Activated naive CD4-positive, alpha-beta T cell treated with anti-CD3 and anti-CD28 coated beads for 36 hours (primary cell): ENCODE measurements at regions not wholly inside any gene's neighbourhood (a gene's known extent, or its start where the extent isn't known, plus 50 kb on each side); places are given as distances from the start of the nearest gene placed in this dataset.

Source experiments
- CTCF ChIA-PET: fragments of 350-600 bp; sonication (Branson Sonifier 250); formaldehyde crosslinking; loops from one replicate; lab custom pipeline; 2021; ENCODE audit warnings: antibody characterized with exemption; lab: Charles Lee
- DNase-seq: peaks from one replicate; pipeline ENCODE4 v3.0.0-alpha.2; 2020
- H3K27ac Mint-ChIP-seq: one replicate; pipeline ENCODE4 v1.8.0; 2021; ENCODE audit warnings: mild to moderate bottlenecking, mixed read lengths
- H3K27me3 Mint-ChIP-seq: one replicate; pipeline ENCODE4 v1.8.0; 2021; ENCODE audit warnings: low read depth, mixed read lengths
- H3K36me3 Mint-ChIP-seq: one replicate; pipeline ENCODE4 v1.8.0; 2021; ENCODE audit warnings: low read depth, mixed read lengths
- H3K4me1 Mint-ChIP-seq: one replicate; pipeline ENCODE4 v1.8.0; 2021; ENCODE audit warnings: low read depth, mixed read lengths
- H3K4me3 Mint-ChIP-seq: one replicate; pipeline ENCODE4 v1.8.0; 2021; ENCODE audit warnings: mild to moderate bottlenecking, moderate library complexity, mixed read lengths
- H3K9me3 Mint-ChIP-seq: one replicate; pipeline ENCODE4 v1.8.0; 2021; ENCODE audit warnings: mixed read lengths
- intact Hi-C: fragments of 100-400 bp; cut with micrococcal nuclease; formaldehyde crosslinking; loops from one replicate; pipeline ENCODE4 v1.15.1; 2023

DNA sequence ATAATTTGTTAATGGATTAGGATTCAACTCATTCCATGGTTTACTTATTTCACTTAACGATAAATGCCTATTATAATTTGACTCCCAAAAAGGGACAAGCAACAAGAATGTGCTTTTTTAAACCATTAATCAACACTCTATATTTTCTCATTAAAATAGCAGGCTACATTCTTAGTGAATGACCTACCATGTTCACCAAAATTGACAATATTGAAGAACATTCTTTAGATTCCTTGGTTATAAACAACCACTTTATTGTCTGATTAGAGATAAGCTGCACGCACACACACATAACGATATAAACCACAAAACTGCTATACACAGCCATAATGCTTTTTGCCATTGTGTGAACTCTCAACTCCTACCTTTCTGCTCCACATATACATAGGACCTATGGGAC, 75.4 kb upstream of the LRRC7 start:
- H3K27ac Mint-ChIP-seq: no peak overlapping the region
- CTCF ChIA-PET: no interaction called here

DNA sequence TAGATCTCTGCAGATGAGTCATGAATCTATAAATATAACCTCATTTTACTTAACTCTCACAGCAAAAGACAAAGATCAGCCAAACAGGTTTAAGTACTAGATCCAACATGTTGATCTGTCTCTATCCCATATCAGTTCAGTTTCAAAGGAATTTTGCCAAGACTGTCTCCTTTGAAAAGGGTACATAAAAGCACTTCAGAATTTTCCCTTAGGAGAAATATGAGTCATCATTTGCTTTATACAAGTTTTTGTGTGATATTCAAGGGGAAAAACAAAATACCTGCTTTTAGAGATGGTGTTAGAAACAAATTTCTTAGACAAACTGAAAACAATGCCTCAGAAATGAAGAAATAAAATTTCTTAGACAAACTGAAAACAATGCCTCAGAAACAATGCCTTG, 73.5 kb upstream of the LRRC7 start:
- intact Hi-C loops: no loop called here
- Mint-ChIP-seq H3K4me1 (no peaks in the 10 kb centered on the region), H3K27ac (no peak overlapping the region), H3K9me3 (peaks cover 5% of the 10 kb centered on the region), H3K36me3 (no peaks in the 10 kb centered on the region), H3K4me3 (no peak overlapping the region), H3K27me3 (no peaks in the 10 kb centered on the region)
- no peak for DNase-seq
- CTCF ChIA-PET: interaction anchor here (0.6 kb wide), 1 partner anchor 1307 kb away, joined by 3 read pairs; no protein-coding TSS in a partner anchor

More for the DNA sequence above, 75.4 kb upstream of the LRRC7 start:
- no peak for DNase-seq
- Mint-ChIP-seq H3K36me3 (no peaks in the 10 kb centered on the region), H3K4me3 (no peak overlapping the region), H3K4me1 (no peaks in the 10 kb centered on the region), H3K27me3 (no peaks in the 10 kb centered on the region), H3K9me3 (peaks cover 7% of the 10 kb centered on the region)
- intact Hi-C loops: no loop called here

DNA sequence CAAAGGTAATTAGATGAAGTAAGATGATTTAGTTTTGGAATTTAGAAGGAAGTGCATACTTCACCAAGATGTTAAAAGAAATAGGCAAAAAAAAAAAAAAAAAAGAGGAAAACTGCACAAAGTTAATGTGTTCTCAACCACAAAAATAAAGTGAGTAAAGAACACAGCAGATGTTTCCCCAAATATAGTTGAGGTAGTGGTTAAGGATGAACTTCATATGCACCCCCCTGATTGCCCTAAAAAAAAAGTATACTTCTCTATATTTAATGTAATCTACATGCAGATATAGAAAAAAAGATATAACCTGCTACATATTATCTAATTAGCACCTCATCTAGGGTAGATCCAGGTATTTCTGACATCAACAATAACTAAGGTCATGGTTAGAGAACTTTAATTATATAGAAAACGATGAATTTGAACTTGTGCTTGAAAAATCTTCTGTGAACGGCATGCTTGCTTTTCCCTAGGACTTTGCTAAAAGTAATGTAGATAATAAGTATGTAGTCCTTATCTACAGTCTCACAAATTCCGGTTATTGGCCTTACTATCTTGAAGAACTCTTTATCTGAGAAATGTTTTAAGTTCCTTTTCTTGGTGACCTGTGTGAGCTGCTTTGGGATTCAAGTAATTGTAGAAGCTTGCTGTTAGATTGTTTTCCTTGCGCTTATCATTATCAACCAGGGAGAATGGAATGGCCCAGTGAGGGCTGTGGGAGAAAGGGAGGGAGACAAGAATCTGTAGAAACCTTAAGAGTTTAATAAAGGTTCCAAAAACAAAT, 70.1 kb upstream of the LRRC7 start:
- H3K4me3 Mint-ChIP-seq: no peak overlapping the region
- H3K9me3 Mint-ChIP-seq: peaks cover 2% of the 10 kb centered on the region
- no peak overlapping the region for H3K27ac Mint-ChIP-seq
- H3K27me3 Mint-ChIP-seq: no peaks in the 10 kb centered on the region
- no peaks in the 10 kb centered on the region for H3K36me3 Mint-ChIP-seq
- no peaks in the 10 kb centered on the region for H3K4me1 Mint-ChIP-seq
- intact Hi-C loops: no loop called here
- CTCF ChIA-PET: no interaction called here
- DNase-seq: no peak

DNA sequence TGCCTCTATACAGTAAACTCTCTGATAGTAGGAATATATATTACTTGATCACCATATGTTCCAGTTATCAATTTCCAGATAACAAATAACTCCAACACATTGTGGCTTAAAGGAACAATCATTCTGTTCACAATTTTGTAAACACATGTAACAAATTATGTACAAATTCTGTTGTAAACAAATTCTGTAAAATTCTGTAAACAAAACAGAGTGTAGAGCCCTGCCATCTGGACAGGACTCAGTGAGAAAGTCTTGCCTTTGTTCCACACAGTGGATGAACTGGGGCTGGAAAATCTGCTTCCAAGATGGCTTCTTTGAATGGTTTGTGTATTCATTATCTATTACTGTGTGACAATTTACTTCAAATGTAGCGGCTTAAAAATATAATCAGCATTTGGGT, 69.0 kb upstream of the LRRC7 start:
- Mint-ChIP-seq H3K36me3 (no peaks in the 10 kb centered on the region), H3K27ac (no peak overlapping the region), H3K27me3 (no peaks in the 10 kb centered on the region), H3K9me3 (peaks cover 2% of the 10 kb centered on the region), H3K4me1 (no peaks in the 10 kb centered on the region), H3K4me3 (no peak overlapping the region)
- CTCF ChIA-PET: no interaction called here
- intact Hi-C loops: no loop called here
- no peak for DNase-seq

DNA sequence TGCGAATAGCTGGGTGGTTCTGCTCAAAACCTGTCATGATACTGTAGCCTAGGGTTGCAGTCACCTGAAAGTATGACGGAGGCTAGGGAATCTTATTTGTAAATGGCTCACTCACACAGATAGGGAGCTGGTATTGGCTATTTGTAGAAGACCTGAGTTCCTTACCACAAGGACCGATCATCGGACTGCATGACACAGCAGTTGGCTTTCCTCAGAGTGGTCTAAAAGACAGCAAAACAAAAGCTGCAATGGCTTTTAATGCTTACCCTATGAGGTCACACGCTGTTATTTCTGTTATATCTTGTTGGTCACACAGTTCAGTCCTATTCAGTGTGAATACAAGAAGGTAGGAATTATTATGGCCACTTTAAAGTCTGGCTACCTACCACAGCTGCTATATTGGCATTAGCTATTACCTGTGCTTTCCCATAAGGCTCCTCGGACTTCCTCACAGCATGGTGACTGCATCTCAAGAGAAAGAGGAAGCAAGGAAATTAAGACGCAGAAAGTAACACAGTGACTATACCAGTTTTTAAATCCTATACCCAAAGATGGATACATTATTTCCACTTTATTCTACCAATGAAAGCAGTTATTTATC, 68.4 kb upstream of the LRRC7 start:
- Mint-ChIP-seq H3K9me3 (peaks cover 2% of the 10 kb centered on the region), H3K27ac (no peak overlapping the region), H3K36me3 (no peaks in the 10 kb centered on the region), H3K4me3 (no peak overlapping the region), H3K4me1 (no peaks in the 10 kb centered on the region), H3K27me3 (no peaks in the 10 kb centered on the region)
- CTCF ChIA-PET: no interaction called here
- DNase-seq: no peak
- intact Hi-C loops: no loop called here

DNA sequence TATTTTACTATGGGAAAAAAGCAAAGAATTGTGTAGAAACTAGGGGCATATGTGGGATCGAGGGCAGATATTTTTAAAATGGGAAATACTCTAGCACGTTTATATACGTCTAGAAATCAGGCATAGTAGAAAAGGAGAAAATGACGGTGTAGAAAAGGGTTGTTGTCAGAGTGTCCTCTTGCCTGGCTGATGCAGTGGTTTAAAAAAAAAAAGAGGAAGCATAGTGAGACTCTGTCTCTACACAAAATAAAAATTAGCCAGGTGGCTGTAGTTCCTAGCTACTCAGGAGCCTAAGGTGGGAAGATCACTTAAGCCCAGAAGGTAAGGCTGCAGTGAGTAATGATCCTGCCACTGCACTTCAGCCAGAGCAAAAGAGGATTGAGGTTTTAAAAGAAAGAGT, 64.7 kb upstream of the LRRC7 start:
- no peaks in the 10 kb centered on the region for H3K27me3 Mint-ChIP-seq
- CTCF ChIA-PET: no interaction called here
- intact Hi-C loops: no loop called here
- no peak overlapping the region for H3K4me3 Mint-ChIP-seq
- H3K4me1 Mint-ChIP-seq: no peaks in the 10 kb centered on the region
- H3K9me3 Mint-ChIP-seq: peaks cover 2% of the 10 kb centered on the region
- no peaks in the 10 kb centered on the region for H3K36me3 Mint-ChIP-seq
- no peak overlapping the region for H3K27ac Mint-ChIP-seq
- no peak for DNase-seq

DNA sequence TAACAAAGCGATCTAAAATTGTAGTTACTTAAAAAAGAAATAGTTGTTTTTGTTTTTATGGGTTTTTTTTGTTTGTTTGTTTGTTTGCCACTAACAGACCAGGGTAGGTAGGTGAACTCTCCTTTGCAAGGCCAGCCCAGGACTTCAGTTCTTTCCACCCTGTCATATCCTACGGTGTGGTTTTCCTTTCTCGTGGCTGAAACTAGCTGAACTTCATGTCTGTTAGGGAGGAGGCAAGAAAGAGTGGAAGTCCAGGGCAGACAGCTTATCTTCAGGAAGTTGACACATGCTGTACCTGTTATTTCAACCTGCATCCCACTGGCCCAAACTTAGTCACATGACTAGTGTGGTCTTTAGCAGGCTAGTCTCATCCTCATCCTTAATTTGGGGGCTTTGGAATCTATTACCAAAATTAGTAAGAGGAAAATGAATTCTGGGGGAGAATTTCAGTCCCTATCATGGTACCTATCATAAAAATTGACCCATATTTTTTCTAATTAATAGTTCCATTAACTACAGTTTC, 62.9 kb upstream of the LRRC7 start:
- H3K4me3 Mint-ChIP-seq: no peak overlapping the region
- CTCF ChIA-PET: no interaction called here
- H3K9me3 Mint-ChIP-seq: peaks cover 2% of the 10 kb centered on the region
- H3K27me3 Mint-ChIP-seq: no peaks in the 10 kb centered on the region
- intact Hi-C loops: no loop called here
- no peak for DNase-seq
- no peaks in the 10 kb centered on the region for H3K36me3 Mint-ChIP-seq
- no peak overlapping the region for H3K27ac Mint-ChIP-seq
- no peaks in the 10 kb centered on the region for H3K4me1 Mint-ChIP-seq

DNA sequence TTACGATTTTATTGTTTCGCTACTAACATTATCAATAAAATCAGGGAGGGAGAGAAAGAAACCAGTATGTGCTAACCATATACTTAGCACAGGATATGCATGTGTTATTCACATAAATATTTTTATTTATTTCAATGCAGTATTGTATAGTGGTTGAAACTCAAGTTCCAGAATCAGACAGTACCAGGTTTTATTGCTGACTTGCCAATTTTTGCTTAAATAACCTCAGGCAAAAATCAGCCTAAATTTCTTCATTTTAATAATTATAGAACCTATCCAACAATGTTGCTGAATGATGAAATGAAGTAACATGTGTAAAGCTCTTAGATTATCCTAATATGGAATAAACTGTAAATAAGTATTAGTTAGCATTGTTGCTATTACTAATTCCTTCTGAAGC, 61.4 kb upstream of the LRRC7 start:
- H3K27me3 Mint-ChIP-seq: no peaks in the 10 kb centered on the region
- no peak for DNase-seq
- no peak overlapping the region for H3K4me3 Mint-ChIP-seq
- H3K9me3 Mint-ChIP-seq: peaks cover 2% of the 10 kb centered on the region
- H3K4me1 Mint-ChIP-seq: no peaks in the 10 kb centered on the region
- H3K27ac Mint-ChIP-seq: no peak overlapping the region
- H3K36me3 Mint-ChIP-seq: no peaks in the 10 kb centered on the region
- intact Hi-C loops: no loop called here
- CTCF ChIA-PET: no interaction called here

DNA sequence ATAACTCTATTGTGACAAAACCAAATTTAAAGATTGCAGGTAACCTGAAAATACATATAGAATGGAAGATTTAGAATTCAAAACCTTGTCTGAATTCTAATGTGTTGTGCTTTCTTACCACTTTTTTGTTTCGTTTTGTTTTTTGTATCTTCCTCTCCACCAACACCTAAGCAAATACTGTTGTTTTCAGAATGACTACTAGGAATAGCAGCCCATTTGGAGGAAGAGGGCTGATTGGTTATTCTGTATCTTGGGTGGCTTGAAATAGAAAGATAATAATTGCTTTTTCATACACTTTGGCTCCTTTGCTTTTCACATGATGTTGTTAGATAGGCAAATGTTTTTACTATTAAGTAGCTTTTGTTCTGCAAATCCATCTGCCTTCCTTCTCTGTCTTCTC, 61.0 kb upstream of the LRRC7 start:
- CTCF ChIA-PET: no interaction called here
- no peaks in the 10 kb centered on the region for H3K36me3 Mint-ChIP-seq
- no peaks in the 10 kb centered on the region for H3K27me3 Mint-ChIP-seq
- H3K9me3 Mint-ChIP-seq: peaks cover 2% of the 10 kb centered on the region
- no peak overlapping the region for H3K27ac Mint-ChIP-seq
- H3K4me3 Mint-ChIP-seq: no peak overlapping the region
- no peaks in the 10 kb centered on the region for H3K4me1 Mint-ChIP-seq
- intact Hi-C loops: no loop called here
- DNase-seq: no peak

DNA sequence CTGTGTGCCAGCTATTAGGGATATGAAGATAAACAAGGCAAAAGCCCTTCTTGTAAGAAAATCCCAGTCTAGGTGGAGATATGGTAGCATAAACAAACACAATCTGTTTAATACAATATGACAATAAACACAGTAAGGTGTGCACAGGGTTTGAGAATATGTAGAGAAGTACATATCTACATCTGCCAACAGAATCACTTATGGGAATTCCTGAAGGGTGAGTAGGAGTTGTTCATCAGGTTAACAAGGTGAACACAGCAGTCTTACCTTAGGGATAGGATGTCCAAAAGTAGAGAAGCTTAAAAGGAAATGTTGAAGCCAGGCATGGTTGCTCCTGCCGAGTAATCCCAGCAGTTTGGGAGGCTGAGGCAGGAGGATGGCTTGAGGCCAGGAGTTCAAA, 57.7 kb upstream of the LRRC7 start:
- DNase-seq: no peak
- no peaks in the 10 kb centered on the region for H3K4me1 Mint-ChIP-seq
- H3K4me3 Mint-ChIP-seq: no peak overlapping the region
- H3K36me3 Mint-ChIP-seq: no peaks in the 10 kb centered on the region
- H3K27ac Mint-ChIP-seq: no peak overlapping the region
- intact Hi-C loops: no loop called here
- peaks cover 2% of the 10 kb centered on the region for H3K9me3 Mint-ChIP-seq
- CTCF ChIA-PET: no interaction called here
- no peaks in the 10 kb centered on the region for H3K27me3 Mint-ChIP-seq

DNA sequence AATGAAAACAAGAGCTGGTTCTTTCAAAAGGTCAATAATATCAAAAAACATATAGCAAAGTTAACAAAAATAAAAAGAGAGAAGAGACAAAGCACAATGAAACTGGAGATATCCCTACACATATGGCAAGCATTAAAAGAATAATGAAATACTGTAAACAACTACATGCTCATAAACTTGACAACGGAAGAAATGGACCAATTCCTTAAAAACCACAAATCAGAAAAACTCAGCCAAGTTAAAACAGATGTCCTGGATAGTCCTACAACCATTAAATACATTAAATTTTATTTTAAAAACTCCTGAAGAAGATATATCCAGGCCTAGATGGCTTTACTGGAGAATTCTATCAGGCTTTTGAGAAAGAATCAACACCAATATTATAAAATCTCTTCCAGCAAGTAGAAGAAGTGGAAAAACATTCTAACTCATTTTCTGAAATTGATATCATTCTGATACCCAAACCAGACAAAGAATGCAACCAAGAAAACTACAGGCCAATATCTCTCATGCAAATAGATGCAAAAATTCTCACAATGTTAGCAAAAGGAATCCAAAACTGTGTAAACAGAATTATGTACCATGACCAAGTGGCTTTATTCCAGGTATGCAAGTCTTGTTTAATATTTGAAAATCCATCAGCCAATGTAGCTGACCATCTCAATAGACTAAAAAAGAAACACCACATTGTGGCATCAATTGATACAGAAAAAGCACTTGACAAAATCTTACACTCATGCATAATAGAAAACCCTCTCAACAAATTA, 56.1 kb upstream of the LRRC7 start:
- H3K27me3 Mint-ChIP-seq: no peaks in the 10 kb centered on the region
- DNase-seq: no peak
- H3K36me3 Mint-ChIP-seq: no peaks in the 10 kb centered on the region
- no peaks in the 10 kb centered on the region for H3K4me1 Mint-ChIP-seq
- H3K4me3 Mint-ChIP-seq: no peak overlapping the region
- intact Hi-C loops: no loop called here
- peaks cover 5% of the 10 kb centered on the region for H3K9me3 Mint-ChIP-seq
- H3K27ac Mint-ChIP-seq: no peak overlapping the region
- CTCF ChIA-PET: no interaction called here

DNA sequence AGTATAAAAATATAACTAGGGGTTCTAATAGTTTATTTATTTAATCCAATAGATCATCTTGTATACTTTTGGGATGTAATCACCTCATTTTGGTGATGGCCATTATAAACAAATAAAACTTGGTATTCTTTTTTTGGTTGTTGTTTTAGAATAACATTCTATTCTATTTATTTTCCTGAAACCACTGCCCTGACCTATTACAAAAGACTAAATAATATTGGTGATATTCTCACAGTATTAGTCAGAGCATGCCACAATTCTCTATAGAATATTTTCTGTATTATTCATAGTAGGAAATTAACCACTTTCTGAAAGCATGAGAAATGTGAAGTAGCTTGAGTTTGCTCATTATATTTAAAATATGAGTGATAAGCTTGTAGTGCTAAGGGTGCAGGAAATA, 54.1 kb upstream of the LRRC7 start:
- intact Hi-C loops: no loop called here
- H3K4me1 Mint-ChIP-seq: no peaks in the 10 kb centered on the region
- no peak for DNase-seq
- H3K36me3 Mint-ChIP-seq: no peaks in the 10 kb centered on the region
- peaks cover 3% of the 10 kb centered on the region for H3K9me3 Mint-ChIP-seq
- CTCF ChIA-PET: no interaction called here
- H3K4me3 Mint-ChIP-seq: no peak overlapping the region
- H3K27ac Mint-ChIP-seq: no peak overlapping the region
- no peaks in the 10 kb centered on the region for H3K27me3 Mint-ChIP-seq
